ENCODE measurements at regions not wholly inside any gene's neighbourhood (a gene's known extent, or its start where the extent isn't known, plus 50 kb on each side); places are given as distances from the start of the nearest gene placed in this dataset.

DNA sequence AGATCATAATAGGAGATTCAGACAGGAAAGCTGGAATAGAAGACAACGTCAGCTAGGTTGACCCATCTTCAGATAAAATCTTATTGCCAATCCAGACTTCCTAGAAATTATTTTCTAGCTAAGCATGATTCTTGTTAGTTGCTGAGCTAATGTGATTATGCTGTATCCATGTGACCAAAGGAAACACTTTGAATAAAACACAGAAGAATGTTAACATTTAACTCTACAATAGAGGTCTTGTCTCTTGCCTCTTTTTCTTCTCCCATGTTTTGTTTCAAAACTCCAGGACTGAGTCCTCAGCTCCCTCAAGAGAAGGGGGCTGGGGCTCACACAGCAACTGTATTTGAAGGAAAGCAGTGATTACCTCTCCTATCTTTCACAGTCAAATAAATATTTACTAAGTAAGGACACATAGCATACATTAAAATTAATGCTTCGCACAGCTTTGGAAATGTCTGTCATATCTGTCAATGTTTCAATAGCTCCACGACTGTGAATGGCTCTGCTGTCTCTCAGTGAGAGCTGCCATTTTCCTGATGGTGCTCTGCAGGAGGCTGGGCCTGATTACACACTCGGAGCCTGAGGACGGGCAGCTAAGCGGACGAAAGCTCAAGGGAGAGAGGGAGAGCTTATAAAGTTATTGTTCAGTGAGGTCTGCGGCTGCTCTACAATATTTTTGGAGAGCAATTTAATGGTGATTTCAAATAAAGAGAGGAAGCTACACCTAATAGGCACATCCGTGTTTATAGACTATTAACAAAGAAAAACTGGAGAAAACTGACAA, 64.8 kb upstream of the ZNF462 start:
- Histone ChIP-seq H3K27ac (no peak overlapping the region), H3K4me3 (no peak overlapping the region), H3K4me1 (replicated peaks in 1 of 2) (no peaks in the 10 kb centered on the region)
- WGBS, 10 experiments = 23 to 97% (median 58%) methylated on average over 2 to 9 of the region's 9 CpGs
- in situ Hi-C loops (cut with MboI; ENCODE audit: low pct_unique_long_range_greater_than_20kb in 2 of 9, low sequenced_read_pairs in 9 of 9, unreplicated experiment in 9 of 9) = no loop called here
- ATAC-seq (replicated peaks in 6 of 8) = peak in 1 of 8 experiments; percentile 35

DNA sequence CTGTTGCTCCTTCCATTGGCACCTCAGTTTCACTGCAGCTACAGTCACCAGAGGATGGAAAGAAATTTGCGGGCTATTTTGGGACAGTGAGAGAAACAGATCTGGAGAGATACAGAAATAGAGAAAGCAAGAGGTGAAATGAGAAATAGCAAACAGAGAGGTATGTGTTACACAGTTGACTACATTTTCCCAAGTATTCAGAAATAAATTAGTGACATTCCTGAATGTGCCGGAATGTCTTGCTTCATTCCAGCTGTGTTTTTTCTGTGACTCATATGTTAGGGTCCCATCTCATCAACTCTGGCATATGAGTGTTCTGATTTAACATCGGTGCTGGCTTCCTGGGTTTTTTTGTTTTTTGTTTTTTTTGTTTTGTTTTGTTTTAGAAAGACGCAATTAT, 63.8 kb upstream of the ZNF462 start:
- peak in 1 of 8 experiments; percentile 41 for ATAC-seq (replicated peaks in 6 of 8)
- H3K4me3 ChIP-seq = no peak overlapping the region
- 2 to 98% (median 87%) methylated on average over 2 to 4 of the region's 4 CpGs for WGBS, 10 experiments
- no peak overlapping the region for H3K27ac ChIP-seq
- no peaks in the 10 kb centered on the region for H3K4me1 ChIP-seq (replicated peaks in 1 of 2)
- in situ Hi-C loops (cut with MboI; ENCODE audit: low pct_unique_long_range_greater_than_20kb in 2 of 9, low sequenced_read_pairs in 9 of 9, unreplicated experiment in 9 of 9) = no loop called here

DNA sequence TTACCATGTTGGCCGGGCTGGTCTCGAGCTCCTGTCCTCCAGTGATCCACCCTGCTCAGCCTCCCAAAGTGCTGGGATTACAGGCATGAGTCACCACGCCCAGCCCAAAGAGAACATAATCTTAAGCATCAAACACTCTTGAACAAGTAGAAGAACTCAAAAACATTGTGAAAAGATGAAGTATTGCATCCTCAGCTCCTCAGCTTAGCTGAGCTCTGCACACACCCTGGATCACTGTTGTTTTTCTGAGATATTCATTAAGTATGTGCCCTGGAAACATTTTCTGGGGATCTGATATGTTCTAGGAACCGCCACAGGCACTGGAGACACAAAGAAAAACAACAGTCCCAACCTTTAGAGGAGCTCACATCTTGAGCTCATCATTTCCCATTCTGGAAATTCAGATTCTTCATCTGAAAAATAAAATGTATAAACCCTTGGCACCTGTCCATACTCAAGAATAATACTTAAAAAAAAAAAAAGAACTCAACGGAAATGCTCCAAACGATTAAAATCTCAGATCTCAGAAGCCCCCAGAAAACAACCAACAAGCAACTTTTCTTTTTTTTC, 62.2 kb upstream of the ZNF462 start:
- ATAC-seq (replicated peaks in 6 of 8) = no peak
- Histone ChIP-seq H3K4me3 (no peak overlapping the region), H3K4me1 (replicated peaks in 1 of 2) (no peaks in the 10 kb centered on the region), H3K27ac (no peak overlapping the region)
- in situ Hi-C loops (cut with MboI; ENCODE audit: low pct_unique_long_range_greater_than_20kb in 2 of 9, low sequenced_read_pairs in 9 of 9, unreplicated experiment in 9 of 9) = loop anchor here in 1 of 9 experiments (25.0 kb wide), 1 partner anchor 88 kb away; no protein-coding TSS in a partner anchor
- 33 to 97% (median 71%) methylated on average over 1 to 6 of the region's 6 CpGs; no CpG with 5 or more reads in 1 of the 10 experiments for WGBS, 10 experiments

DNA sequence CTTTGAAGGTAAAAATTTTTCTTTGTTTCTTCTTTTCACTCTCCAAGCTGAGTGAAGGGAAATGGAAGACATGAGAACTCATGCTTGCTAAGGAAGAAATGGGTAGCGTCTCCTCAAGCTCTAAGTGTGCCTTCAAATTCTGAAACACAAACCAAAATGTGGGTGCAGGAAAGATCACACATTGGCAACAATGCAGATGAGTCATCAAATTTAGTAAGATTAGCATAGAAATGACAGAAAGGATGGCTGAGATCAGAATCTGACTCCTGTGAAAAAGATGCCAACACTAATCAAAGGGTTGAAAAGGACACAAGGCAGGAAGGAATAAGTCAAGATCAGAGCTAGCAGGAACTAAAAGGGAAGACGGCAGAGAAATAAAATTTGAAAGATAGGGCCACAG, 61.1 kb upstream of the ZNF462 start:
- WGBS, 10 experiments = 0 to 100% (median 87%) methylated on average over 1 to 2 of the region's 2 CpGs; no CpG with 5 or more reads in 1 of the 10 experiments
- Histone ChIP-seq H3K27ac (no peak overlapping the region), H3K4me1 (replicated peaks in 1 of 2) (no peaks in the 10 kb centered on the region), H3K4me3 (no peak overlapping the region)
- ATAC-seq (replicated peaks in 6 of 8) = no peak
- in situ Hi-C loops (cut with MboI; ENCODE audit: low pct_unique_long_range_greater_than_20kb in 2 of 9, low sequenced_read_pairs in 9 of 9, unreplicated experiment in 9 of 9) = loop anchor here in 1 of 9 experiments (25.0 kb wide), 1 partner anchor 90 kb away; no protein-coding TSS in a partner anchor

All from motor neuron (in vitro differentiated cells).